ENCODE measurements at regions not wholly inside any gene's neighbourhood (a gene's known extent, or its start where the extent isn't known, plus 50 kb on each side); places are given as distances from the start of the nearest gene placed in this dataset.

DNA sequence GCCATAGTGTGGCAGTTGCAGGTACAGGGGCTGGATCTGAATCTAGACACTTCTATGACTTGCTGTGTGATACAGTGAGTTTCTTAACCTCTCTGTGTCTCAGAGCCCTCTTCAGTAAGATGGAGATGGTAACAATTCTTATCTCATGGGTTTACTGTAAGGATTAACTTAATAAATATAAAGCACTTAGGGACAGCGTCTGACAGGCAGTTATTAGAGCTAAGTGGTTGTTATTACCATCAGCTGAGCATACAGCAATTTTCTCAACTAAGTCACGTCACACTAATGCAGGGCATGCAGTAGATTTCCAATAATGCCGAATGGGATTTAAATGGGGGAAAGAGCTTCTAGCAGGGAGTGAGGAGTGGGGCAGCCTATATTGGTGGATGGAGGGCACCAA is 162.6 kb downstream of the SH2D4B start (continued):
- TF ChIP-seq, protein P1, sequence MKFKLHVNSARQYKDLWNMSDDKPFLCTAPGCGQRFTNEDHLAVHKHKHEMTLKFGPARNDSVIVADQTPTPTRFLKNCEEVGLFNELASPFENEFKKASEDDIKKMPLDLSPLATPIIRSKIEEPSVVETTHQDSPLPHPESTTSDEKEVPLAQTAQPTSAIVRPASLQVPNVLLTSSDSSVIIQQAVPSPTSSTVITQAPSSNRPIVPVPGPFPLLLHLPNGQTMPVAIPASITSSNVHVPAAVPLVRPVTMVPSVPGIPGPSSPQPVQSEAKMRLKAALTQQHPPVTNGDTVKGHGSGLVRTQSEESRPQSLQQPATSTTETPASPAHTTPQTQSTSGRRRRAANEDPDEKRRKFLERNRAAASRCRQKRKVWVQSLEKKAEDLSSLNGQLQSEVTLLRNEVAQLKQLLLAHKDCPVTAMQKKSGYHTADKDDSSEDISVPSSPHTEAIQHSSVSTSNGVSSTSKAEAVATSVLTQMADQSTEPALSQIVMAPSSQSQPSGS (IDR thresholded peaks at IDR 0.05; ENCODE audit: low read length): no peak
- TF ChIP-seq CREB1 (IDR thresholded peaks at IDR 0.05; ENCODE audit: low read depth): no peak
- no peak for TF ChIP-seq ZSCAN29 (IDR thresholded peaks at IDR 0.05)
- TF ChIP-seq, protein P2, sequence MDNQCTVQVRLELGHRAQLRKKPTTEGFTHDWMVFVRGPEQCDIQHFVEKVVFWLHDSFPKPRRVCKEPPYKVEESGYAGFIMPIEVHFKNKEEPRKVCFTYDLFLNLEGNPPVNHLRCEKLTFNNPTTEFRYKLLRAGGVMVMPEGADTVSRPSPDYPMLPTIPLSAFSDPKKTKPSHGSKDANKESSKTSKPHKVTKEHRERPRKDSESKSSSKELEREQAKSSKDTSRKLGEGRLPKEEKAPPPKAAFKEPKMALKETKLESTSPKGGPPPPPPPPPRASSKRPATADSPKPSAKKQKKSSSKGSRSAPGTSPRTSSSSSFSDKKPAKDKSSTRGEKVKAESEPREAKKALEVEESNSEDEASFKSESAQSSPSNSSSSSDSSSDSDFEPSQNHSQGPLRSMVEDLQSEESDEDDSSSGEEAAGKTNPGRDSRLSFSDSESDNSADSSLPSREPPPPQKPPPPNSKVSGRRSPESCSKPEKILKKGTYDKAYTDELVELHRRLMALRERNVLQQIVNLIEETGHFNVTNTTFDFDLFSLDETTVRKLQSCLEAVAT (IDR thresholded peaks at IDR 0.05): no peak

DNA sequence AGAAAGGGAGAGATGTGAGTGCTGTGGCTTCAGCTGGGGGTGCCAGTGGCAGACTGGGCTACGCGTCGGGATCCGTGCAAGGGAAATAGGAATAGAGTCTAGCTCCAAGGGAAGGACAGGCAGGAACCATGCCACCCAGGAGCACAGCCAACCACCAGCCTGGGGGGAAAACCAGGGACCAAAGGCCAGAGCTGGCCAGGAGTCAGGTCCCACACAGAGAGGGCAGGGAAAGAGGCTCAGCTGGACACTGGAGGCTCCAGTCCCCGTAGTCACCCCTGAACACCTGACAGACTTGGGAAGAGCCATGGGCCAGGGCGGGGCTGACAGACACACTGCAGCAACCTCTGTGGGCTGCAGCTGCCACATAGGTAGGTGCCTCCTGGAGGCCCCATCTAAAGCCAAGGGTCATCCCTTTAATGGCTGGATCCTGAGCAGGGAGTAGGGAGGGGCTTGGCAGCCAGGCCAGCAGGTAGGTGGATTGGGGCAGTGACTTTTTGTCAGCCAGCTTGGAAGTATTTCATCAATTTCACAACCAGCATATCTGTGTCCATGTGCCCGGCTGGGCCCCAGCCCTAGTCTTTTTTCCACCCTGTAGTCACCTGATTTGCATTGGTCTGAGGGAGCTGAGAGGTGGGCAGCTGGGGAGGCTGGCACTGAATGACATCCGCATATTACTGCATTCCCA is 163.2 kb downstream of the SH2D4B start:
- Histone ChIP-seq H3K4me2 (ENCODE audit: control insufficient read depth, insufficient read depth) (peak overlapping the region; percentile 8; the same call in 1 of the 2 replicates), H3K27me3 (replicated peaks in 1 of 2; ENCODE audit: control insufficient read depth in 2 of 2, insufficient read depth in 2 of 2, low read length in 1 of 2) (no peaks in the 10 kb centered on the region), H3K9ac (ENCODE audit: control insufficient read depth, insufficient read depth, low read length) (no peak overlapping the region), H3K79me2 (ENCODE audit: control insufficient read depth, insufficient read depth, low read length) (no peaks in the 10 kb centered on the region), H3K27ac (ENCODE audit: control insufficient read depth, insufficient read depth) (no peak overlapping the region), H4K20me1 (ENCODE audit: control insufficient read depth, insufficient read depth) (no peaks in the 10 kb centered on the region), H3K36me3 (ENCODE audit: control insufficient read depth in 2 of 2, insufficient read depth in 2 of 2, low read length in 1 of 2) (no peaks in the 10 kb centered on the region), H3K4me3 (no peak overlapping the region), H3K9me3 (replicated peaks; ENCODE audit: control insufficient read depth, insufficient read depth, low read length) (no peaks in the 10 kb centered on the region), H3K4me1 (ENCODE audit: control insufficient read depth, insufficient read depth, low read length) (no peaks in the 10 kb centered on the region; the same call in 1 of the 2 replicates), H2AFZ (ENCODE audit: control insufficient read depth, low read depth, low read length) (no peak overlapping the region)
- RAD21 ChIA-PET (ENCODE audit: unreplicated experiment): interaction anchor here (0.6 to 2.5 kb wide), 15 partner anchors 16 to 796 kb away, joined by 3 to 26 read pairs (median 4); no protein-coding TSS in a partner anchor
- no peak for FAIRE-seq
- intact Hi-C loops (cut with micrococcal nuclease; ENCODE audit: unreplicated experiment): no loop called here
- POLR2A ChIA-PET: interaction anchor here (0.6 kb wide), 1 partner anchor 18 kb away, joined by 3 read pairs; no protein-coding TSS in a partner anchor
- BruUV-seq (replicated peaks): no TSS peak
- in situ Hi-C loops (cut with MboI): loop anchor here (5.0 kb wide), 2 partner anchors 226 to 316 kb away; no protein-coding TSS in a partner anchor
- CTCF ChIA-PET: interaction anchor here (0.9 to 5.3 kb wide), 29 partner anchors 9 to 711 kb away, joined by 3 to 72 read pairs (median 5); no protein-coding TSS in a partner anchor
- SMC1A ChIA-PET (ENCODE audit: uncharacterized antibody, unreplicated experiment): interaction anchor here (0.7 to 2.5 kb wide), 19 partner anchors 8 to 1119 kb away, joined by 3 to 28 read pairs (median 4); no protein-coding TSS in a partner anchor
- no peak for DNase-seq (ENCODE audit: low read depth, low spot score)
- TF ChIP-seq ZBED1 (IDR thresholded peaks at IDR 0.05; ENCODE audit: borderline replicate concordance): no peak
- TF ChIP-seq, protein P2 (IDR thresholded peaks at IDR 0.05): no peak
- WGBS (ENCODE audit: insufficient coverage, insufficient replicate concordance, low lambda C conversion rate, missing lambda C conversion rate): 48% methylated on average over 8 of the region's 8 CpGs
- no peak for ATAC-seq
